ENCODE measurements at regions not wholly inside any gene's neighbourhood (a gene's known extent, or its start where the extent isn't known, plus 50 kb on each side); places are given as distances from the start of the nearest gene placed in this dataset.

DNA sequence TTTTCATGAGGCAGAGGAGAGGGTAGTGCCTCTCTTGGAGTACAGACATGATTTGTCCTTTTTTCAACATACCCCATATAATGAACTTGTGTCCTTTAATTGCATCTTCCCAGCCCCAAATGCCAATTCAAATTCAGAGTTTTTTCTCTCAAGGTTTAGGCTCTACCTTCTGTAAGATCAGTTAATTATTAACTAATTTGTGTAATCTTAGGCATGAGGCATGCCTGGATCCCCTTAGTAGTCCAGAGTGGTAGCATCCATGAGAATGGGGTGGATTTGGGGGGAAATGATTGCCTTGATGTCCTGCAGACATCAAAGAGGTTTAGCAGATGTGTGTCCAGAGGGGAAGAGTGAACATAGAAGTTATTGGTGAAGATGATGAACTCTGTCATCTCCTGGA is 533.3 kb downstream of the LRRC70 start (continued):
- TF ChIP-seq, protein P1, sequence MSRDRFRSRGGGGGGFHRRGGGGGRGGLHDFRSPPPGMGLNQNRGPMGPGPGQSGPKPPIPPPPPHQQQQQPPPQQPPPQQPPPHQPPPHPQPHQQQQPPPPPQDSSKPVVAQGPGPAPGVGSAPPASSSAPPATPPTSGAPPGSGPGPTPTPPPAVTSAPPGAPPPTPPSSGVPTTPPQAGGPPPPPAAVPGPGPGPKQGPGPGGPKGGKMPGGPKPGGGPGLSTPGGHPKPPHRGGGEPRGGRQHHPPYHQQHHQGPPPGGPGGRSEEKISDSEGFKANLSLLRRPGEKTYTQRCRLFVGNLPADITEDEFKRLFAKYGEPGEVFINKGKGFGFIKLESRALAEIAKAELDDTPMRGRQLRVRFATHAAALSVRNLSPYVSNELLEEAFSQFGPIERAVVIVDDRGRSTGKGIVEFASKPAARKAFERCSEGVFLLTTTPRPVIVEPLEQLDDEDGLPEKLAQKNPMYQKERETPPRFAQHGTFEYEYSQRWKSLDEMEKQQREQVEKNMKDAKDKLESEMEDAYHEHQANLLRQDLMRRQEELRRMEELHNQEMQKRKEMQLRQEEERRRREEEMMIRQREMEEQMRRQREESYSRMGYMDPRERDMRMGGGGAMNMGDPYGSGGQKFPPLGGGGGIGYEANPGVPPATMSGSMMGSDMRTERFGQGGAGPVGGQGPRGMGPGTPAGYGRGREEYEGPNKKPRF (IDR thresholded peaks at IDR 0.05; ENCODE audit: low read depth, low read length): no peak
- TF ChIP-seq ZKSCAN1 (IDR thresholded peaks at IDR 0.05; ENCODE audit: low read depth, low read length): no peak

DNA sequence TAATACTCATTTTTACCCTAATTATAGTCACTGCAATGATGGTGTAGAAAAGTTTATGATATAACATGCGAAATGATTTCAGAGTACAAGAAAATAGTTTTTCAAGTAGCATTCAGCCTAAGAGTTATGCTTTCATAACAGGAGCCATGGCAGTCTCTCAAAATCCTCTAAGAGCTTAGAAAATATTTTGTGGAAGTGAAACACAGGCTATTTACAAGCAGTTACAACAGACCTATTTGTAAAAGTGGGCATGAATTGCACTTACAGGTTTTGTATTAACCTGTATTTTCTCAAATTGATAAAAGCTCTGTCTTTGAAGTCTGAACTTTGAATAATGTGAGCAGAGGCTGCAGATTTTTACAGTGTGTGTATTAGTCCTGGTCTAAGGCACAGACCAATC is 523.3 kb downstream of the LRRC70 start:
- Histone ChIP-seq H3K4me2 (ENCODE audit: insufficient read depth, low read length) (no peak overlapping the region), H3K4me3 (no peak overlapping the region), H3K4me1 (replicated peaks in 1 of 2; ENCODE audit: control insufficient read depth in 2 of 2, insufficient read depth in 2 of 2, low read length in 2 of 2) (no peaks in the 10 kb centered on the region), H3K9ac (ENCODE audit: insufficient read depth in 1 of 2, low read depth in 2 of 2, low read length in 2 of 2) (no peak overlapping the region), H4K20me1 (replicated peaks; ENCODE audit: control insufficient read depth, insufficient read depth, low read length) (no peaks in the 10 kb centered on the region), H3K79me2 (ENCODE audit: control insufficient read depth, insufficient read depth, low read length) (no peaks in the 10 kb centered on the region), H3K9me1 (ENCODE audit: control insufficient read depth, insufficient read depth, low read length) (no peaks in the 10 kb centered on the region), H3K27me3 (ENCODE audit: control insufficient read depth in 2 of 2, insufficient read depth in 2 of 2, low read length in 2 of 2) (no peaks in the 10 kb centered on the region), H3K36me3 (ENCODE audit: control insufficient read depth, insufficient read depth, low read length) (no peaks in the 10 kb centered on the region), H2AFZ (ENCODE audit: low read depth, low read length) (no peak overlapping the region), H3K9me3 (replicated peaks; ENCODE audit: control insufficient read depth, insufficient read depth, low read depth, low read length) (no peaks in the 10 kb centered on the region), H3K27ac (ENCODE audit: extremely low read depth, low read depth, low read length) (no peak overlapping the region)
- DNase-seq (ENCODE audit: extremely low read depth in 1 of 4, low spot score in 3 of 4): no peak
- no peak for FAIRE-seq
- TF ChIP-seq ZNF24 (IDR thresholded peaks at IDR 0.05) (no peak), SPI1 (IDR thresholded peaks at IDR 0.05; ENCODE audit: borderline replicate concordance, low read depth, low read length) (no peak), NONO (IDR thresholded peaks at IDR 0.05; ENCODE audit: low read depth in 2 of 2, low read length in 1 of 2) (no peak), BRD9 (IDR thresholded peaks at IDR 0.05; ENCODE audit: low read depth, partially characterized antibody) (no peak), SLC30A9 (CRISPR knock-in tag; IDR thresholded peaks at IDR 0.05) (no peak), U2AF2 (optimal IDR thresholded peaks at IDR 0.05; ENCODE audit: low read depth, low read length) (no peak), ZNF165 (CRISPR knock-in tag; IDR thresholded peaks at IDR 0.05; ENCODE audit: borderline replicate concordance) (no peak), ZNF76 (CRISPR knock-in tag; IDR thresholded peaks at IDR 0.05; ENCODE audit: borderline replicate concordance) (no peak)
- TF ChIP-seq, protein P2, sequence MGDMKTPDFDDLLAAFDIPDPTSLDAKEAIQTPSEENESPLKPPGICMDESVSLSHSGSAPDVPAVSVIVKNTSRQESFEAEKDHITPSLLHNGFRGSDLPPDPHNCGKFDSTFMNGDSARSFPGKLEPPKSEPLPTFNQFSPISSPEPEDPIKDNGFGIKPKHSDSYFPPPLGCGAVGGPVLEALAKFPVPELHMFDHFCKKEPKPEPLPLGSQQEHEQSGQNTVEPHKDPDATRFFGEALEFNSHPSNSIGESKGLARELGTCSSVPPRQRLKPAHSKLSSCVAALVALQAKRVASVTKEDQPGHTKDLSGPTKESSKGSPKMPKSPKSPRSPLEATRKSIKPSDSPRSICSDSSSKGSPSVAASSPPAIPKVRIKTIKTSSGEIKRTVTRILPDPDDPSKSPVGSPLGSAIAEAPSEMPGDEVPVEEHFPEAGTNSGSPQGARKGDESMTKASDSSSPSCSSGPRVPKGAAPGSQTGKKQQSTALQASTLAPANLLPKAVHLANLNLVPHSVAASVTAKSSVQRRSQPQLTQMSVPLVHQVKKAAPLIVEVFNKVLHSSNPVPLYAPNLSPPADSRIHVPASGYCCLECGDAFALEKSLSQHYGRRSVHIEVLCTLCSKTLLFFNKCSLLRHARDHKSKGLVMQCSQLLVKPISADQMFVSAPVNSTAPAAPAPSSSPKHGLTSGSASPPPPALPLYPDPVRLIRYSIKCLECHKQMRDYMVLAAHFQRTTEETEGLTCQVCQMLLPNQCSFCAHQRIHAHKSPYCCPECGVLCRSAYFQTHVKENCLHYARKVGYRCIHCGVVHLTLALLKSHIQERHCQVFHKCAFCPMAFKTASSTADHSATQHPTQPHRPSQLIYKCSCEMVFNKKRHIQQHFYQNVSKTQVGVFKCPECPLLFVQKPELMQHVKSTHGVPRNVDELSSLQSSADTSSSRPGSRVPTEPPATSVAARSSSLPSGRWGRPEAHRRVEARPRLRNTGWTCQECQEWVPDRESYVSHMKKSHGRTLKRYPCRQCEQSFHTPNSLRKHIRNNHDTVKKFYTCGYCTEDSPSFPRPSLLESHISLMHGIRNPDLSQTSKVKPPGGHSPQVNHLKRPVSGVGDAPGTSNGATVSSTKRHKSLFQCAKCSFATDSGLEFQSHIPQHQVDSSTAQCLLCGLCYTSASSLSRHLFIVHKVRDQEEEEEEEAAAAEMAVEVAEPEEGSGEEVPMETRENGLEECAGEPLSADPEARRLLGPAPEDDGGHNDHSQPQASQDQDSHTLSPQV (IDR thresholded peaks at IDR 0.05): no peak
- TF ChIP-seq, protein P3, sequence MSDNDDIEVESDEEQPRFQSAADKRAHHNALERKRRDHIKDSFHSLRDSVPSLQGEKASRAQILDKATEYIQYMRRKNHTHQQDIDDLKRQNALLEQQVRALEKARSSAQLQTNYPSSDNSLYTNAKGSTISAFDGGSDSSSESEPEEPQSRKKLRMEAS (CRISPR knock-in tag; IDR thresholded peaks at IDR 0.05): no peak
- TF ChIP-seq, protein P4, sequence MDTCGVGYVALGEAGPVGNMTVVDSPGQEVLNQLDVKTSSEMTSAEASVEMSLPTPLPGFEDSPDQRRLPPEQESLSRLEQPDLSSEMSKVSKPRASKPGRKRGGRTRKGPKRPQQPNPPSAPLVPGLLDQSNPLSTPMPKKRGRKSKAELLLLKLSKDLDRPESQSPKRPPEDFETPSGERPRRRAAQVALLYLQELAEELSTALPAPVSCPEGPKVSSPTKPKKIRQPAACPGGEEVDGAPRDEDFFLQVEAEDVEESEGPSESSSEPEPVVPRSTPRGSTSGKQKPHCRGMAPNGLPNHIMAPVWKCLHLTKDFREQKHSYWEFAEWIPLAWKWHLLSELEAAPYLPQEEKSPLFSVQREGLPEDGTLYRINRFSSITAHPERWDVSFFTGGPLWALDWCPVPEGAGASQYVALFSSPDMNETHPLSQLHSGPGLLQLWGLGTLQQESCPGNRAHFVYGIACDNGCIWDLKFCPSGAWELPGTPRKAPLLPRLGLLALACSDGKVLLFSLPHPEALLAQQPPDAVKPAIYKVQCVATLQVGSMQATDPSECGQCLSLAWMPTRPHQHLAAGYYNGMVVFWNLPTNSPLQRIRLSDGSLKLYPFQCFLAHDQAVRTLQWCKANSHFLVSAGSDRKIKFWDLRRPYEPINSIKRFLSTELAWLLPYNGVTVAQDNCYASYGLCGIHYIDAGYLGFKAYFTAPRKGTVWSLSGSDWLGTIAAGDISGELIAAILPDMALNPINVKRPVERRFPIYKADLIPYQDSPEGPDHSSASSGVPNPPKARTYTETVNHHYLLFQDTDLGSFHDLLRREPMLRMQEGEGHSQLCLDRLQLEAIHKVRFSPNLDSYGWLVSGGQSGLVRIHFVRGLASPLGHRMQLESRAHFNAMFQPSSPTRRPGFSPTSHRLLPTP (IDR thresholded peaks at IDR 0.05; ENCODE audit: borderline replicate concordance, extremely low read depth, insufficient read length): no peak
- intact Hi-C loops (cut with micrococcal nuclease): no loop called here
- 0% methylated on average over 1 of the region's 1 CpG for WGBS (ENCODE audit: insufficient coverage, low coverage, missing lambda C conversion rate)
- ChIA-PET CTCF (ENCODE audit: low intra/inter-chr PET ratio) (no interaction called here), POLR2A (no interaction called here)
- no TSS peak for BruUV-seq (replicated peaks)
- in situ Hi-C loops (cut with MboI): no loop called here
- no peak for ATAC-seq

Measured in K562 (cell line).